ENCODE measurements at regions not wholly inside any gene's neighbourhood (a gene's known extent, or its start where the extent isn't known, plus 50 kb on each side); places are given as distances from the start of the nearest gene placed in this dataset.

DNA sequence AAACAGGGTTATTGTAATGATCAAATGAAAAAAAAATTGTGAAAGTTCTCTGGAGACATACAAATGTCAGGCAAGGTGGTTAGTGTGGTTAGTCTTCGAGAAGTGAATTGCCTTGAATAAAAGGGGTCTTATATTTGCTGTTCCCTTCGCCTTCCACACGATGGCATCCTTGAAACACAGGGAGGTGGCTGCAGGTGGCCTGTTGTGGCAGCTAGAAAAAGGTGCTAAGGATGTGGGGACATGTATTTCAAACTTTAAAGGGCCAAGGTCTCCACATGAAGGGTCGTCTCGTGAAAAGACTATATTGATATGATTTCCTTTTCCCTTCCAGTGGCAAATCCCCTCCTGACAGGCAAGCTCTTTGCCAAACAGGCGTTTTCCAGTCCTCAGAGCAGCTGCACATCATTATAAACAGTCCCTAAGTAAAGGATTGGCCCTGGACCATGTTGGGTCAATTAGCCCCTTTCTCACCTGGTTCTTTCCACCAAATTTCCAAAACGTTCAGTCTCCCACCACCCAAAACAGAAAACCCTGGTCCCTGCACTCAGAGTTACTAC is 68.5 kb downstream of the COPS8 start:
- intact Hi-C loops (cut with DNase I; ENCODE audit: low total_unique reads) (no loop called here), in situ Hi-C loops (cut with MboI; ENCODE audit: low pct_ligation_motif_present in 1 of 4, low pct_unique_long_range_greater_than_20kb in 1 of 4, low sequenced_read_pairs in 3 of 4) (loop anchor here in 3 of 4 donors (25.0 kb wide), 2 partner anchors 258 to 408 kb away; partner anchors contain the start of genes COL6A3 (in 2 of the 3) and PRLH (in 1 of the 3))
- Histone ChIP-seq H3K4me1 (no peaks in the 10 kb centered on the region), H3K27ac (no peak overlapping the region), H3K4me3 (no peak overlapping the region), H3K27me3 (no peaks in the 10 kb centered on the region), H3K9me3 (no peaks in the 10 kb centered on the region), H3K36me3 (no peaks in the 10 kb centered on the region)
- 25 to 42% methylated on average over 4 to 7 of the region's 7 CpGs for WGBS, 2 donors (ENCODE audit: low coverage in 1 of 2)
- TF ChIP-seq POLR2AphosphoS5 (IDR thresholded peaks at IDR 0.05): no peak
- TF ChIP-seq, protein P1, sequence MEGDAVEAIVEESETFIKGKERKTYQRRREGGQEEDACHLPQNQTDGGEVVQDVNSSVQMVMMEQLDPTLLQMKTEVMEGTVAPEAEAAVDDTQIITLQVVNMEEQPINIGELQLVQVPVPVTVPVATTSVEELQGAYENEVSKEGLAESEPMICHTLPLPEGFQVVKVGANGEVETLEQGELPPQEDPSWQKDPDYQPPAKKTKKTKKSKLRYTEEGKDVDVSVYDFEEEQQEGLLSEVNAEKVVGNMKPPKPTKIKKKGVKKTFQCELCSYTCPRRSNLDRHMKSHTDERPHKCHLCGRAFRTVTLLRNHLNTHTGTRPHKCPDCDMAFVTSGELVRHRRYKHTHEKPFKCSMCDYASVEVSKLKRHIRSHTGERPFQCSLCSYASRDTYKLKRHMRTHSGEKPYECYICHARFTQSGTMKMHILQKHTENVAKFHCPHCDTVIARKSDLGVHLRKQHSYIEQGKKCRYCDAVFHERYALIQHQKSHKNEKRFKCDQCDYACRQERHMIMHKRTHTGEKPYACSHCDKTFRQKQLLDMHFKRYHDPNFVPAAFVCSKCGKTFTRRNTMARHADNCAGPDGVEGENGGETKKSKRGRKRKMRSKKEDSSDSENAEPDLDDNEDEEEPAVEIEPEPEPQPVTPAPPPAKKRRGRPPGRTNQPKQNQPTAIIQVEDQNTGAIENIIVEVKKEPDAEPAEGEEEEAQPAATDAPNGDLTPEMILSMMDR (IDR thresholded peaks at IDR 0.05): peak; percentile 41 to 60 (median 48)
- no peak for DNase-seq

DNA sequence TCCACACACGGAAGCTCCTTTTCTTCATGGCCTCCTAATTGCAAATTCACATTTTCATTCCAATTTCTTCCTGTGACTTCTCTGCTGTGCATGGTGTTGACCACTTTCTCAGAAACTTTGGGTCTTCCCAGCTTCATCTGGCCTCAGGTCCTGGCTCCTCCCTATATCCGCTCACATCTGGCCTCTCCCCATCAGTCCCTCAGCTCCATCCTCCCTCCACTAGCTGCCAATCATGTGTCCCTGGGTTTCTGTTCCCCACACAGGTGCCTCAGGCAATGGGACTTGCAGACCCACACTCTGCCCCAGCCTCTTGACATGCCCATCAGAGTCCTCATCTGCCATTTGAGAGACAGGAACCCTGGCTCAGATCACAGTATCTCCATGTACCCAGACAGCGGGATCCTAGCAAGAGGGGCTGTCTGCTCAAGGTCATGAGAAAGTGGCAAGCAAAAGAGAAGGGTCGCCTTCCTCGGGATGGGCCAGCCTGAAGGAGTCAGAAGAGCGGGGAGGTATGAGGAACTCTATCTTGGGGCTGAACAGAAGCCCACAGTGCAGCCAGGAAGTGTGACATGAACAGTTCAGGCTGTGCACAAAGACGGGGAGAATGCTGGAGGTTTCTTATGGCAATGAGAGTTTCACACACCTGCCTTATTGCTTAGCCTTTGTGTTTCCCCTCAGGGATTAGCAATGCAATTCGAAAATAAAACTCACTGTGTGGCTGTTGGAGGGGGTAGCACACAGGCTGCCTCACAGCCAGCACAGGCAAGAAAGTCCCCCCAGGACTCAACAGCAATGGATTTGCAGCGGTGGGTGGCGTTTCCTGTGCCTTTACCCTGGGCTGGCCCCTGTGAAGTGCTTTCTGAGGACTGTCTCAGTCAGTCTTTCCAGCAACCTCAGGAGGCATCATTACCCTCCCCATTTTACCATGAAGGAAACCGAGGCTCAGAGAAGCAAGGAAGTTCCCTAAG is 69.5 kb downstream of the COPS8 start:
- no peak for TF ChIP-seq POLR2AphosphoS5 (IDR thresholded peaks at IDR 0.05)
- TF ChIP-seq, protein P1 (IDR thresholded peaks at IDR 0.05): no peak
- TF ChIP-seq EP300 (IDR thresholded peaks at IDR 0.05; ENCODE audit: low read depth): no peak
- WGBS, 2 donors (ENCODE audit: low coverage in 1 of 2): 70 to 82% methylated on average over 4 to 11 of the region's 11 CpGs
- in situ Hi-C loops (cut with MboI; ENCODE audit: low pct_ligation_motif_present in 1 of 4, low pct_unique_long_range_greater_than_20kb in 1 of 4, low sequenced_read_pairs in 3 of 4): loop anchor here in 3 of 4 donors (25.0 kb wide), 2 partner anchors 257 to 407 kb away; partner anchors contain the start of genes COL6A3 (in 2 of the 3) and PRLH (in 1 of the 3)
- no peak for DNase-seq
- Histone ChIP-seq H3K27ac (peak overlapping the region in 3 of 4 donors; percentile 3 to 53 (median 21)), H3K4me1 (peaks cover 0 to 4% (median 0%) of the 10 kb centered on the region in 4 donors), H3K27me3 (no peaks in the 10 kb centered on the region), H3K4me3 (no peak overlapping the region), H3K9me3 (no peaks in the 10 kb centered on the region), H3K36me3 (no peaks in the 10 kb centered on the region)
- intact Hi-C loops (cut with DNase I; ENCODE audit: low total_unique reads): no loop called here

DNA sequence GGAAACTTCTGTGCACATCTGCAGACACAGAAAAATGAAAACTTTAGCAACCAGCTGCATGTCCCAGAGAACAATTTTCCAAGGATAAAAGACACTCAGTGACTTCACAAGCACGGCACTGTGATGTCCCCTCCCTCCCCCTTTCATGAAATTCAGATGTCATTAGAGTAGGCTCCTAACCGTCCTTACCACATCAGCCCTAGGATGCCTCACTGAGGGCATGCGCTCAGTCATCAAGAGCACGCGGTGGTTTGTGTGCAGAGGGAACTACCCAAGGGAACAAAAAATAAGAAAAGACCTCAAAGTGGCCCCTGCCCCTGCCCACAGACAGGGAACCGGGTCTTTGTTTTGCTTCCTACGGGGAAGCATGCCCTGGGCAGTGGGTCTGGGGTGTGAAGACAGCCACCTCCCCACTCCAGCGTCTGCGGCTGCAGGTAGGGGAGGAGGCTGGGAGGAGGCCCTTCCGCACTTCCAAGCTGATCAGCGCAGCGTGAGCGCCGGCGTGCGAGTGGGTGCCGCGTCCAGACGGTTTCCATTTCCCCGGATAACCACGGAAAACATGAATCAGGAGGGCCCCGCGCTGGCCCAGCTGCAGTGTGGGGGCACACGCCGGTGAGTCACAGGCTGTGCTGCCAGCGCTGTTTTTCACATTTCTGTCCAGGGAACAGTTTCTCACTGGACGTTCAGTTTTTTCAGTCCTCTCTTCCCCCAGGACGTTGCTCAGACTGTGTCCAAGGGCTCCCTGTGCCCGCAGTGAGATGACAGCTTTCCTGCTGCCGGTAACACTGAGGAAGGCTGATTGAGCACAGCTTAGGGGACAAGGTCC is 70.6 kb downstream of the COPS8 start:
- Histone ChIP-seq H3K36me3 (no peaks in the 10 kb centered on the region), H3K9me3 (no peaks in the 10 kb centered on the region), H3K27ac (peak overlapping the region; percentile 43 to 60 (median 53)), H3K27me3 (no peaks in the 10 kb centered on the region), H3K4me3 (no peak overlapping the region), H3K4me1 (peaks cover 0 to 7% (median 0%) of the 10 kb centered on the region in 4 donors)
- 65% methylated on average over 30 of the region's 30 CpGs; no CpG with 5 or more reads in 1 of the 2 donors for WGBS, 2 donors (ENCODE audit: low coverage in 1 of 2)
- intact Hi-C loops (cut with DNase I; ENCODE audit: low total_unique reads): no loop called here
- peak; percentile 15 for DNase-seq
- in situ Hi-C loops (cut with MboI; ENCODE audit: low pct_ligation_motif_present in 1 of 4, low pct_unique_long_range_greater_than_20kb in 1 of 4, low sequenced_read_pairs in 3 of 4): loop anchor here in 3 of 4 donors (25.0 kb wide), 2 partner anchors 256 to 406 kb away; partner anchors contain the start of genes COL6A3 (in 2 of the 3) and PRLH (in 1 of the 3)
- TF ChIP-seq EP300 (IDR thresholded peaks at IDR 0.05; ENCODE audit: low read depth) (no peak), POLR2A (IDR thresholded peaks at IDR 0.05) (no peak), POLR2AphosphoS5 (IDR thresholded peaks at IDR 0.05) (peak in 2 of 3 donors; percentile 13 to 18)
- TF ChIP-seq, protein P1 (IDR thresholded peaks at IDR 0.05): no peak

All from transverse colon (tissue), 4 donors.